Neural cell (in vitro differentiated cells): ENCODE measurements at regions not wholly inside any gene's neighbourhood (a gene's known extent, or its start where the extent isn't known, plus 50 kb on each side); places are given as distances from the start of the nearest gene placed in this dataset.

Source experiments
- H2AFZ ChIP-seq: fragments of 200-600, 300-800 bp; sonication (generic), shearing (Covaris generic); 2 replicates; pipeline ENCODE4 v1.6.0; 2014; ENCODE audit warnings: low read depth, mild to moderate bottlenecking, antibody characterized with exemption, low read length, moderate library complexity
- H3F3A ChIP-seq: fragments of 200-600 bp; shearing (Covaris generic); 2 replicates; pipeline ENCODE4 v1.6.1; 2016; ENCODE audit warnings: mild to moderate bottlenecking, moderate library complexity, mixed read lengths, antibody characterized with exemption, low read length; ENCODE audit not compliant: insufficient read depth, poor library complexity, severe bottlenecking
- H3K27ac ChIP-seq: fragments of 200-600, 300-800 bp; sonication (generic), shearing (Covaris generic); 2 replicates; pipeline ENCODE4 v1.5.1; 2014; ENCODE audit warnings: mild to moderate bottlenecking, low read length, moderate library complexity
- H3K27me3 ChIP-seq: fragments of 300-800, 200-600 bp; sonication (generic), shearing (Covaris generic); 2 replicates; pipeline ENCODE4 v1.6.0; 2014; ENCODE audit warnings: mild to moderate bottlenecking, low read depth, low read length, moderate library complexity; ENCODE audit not compliant: insufficient read depth
- H3K36me3 ChIP-seq: fragments of 300-800, 200-600 bp; sonication (generic), shearing (Covaris generic); 2 replicates; pipeline ENCODE4 v1.5.1; 2014; ENCODE audit warnings: mild to moderate bottlenecking, antibody characterized with exemption, low read length, moderate library complexity; ENCODE audit not compliant: insufficient read depth
- H3K4me2 ChIP-seq: fragments of 300-800, 200-600 bp; sonication (generic), shearing (Covaris generic); 2 replicates; pipeline ENCODE4 v1.6.0; 2014; ENCODE audit warnings: mild to moderate bottlenecking, low read length
- H3K4me3 ChIP-seq: fragments of 300-800, 200-600 bp; sonication (generic), shearing (Covaris generic); 2 replicates; pipeline ENCODE4 v1.5.1; 2014; ENCODE audit warnings: mild to moderate bottlenecking, low read length, moderate library complexity
- H3K79me2 ChIP-seq: fragments of 200-600 bp; shearing (Covaris generic); replicated peaks from 2 replicates; pipeline ENCODE4 v1.6.0; 2014; ENCODE audit warnings: mild to moderate bottlenecking, low read length, moderate library complexity; ENCODE audit not compliant: insufficient read depth
- H3K9ac ChIP-seq: fragments of 300-800, 200-600 bp; sonication (generic), shearing (Covaris generic); 2 replicates; pipeline ENCODE4 v1.6.1; 2016; ENCODE audit warnings: mild to moderate bottlenecking, low read length, mixed read lengths
- H3K9me2 ChIP-seq: fragments of 200-600 bp; shearing (Covaris generic); 2 replicates; pipeline ENCODE4 v1.6.1; 2016; ENCODE audit warnings: mild to moderate bottlenecking, low read length, mixed read lengths; ENCODE audit not compliant: insufficient read depth
- H3K9me3 ChIP-seq: fragments of 200-600, 300-800 bp; sonication (generic), shearing (Covaris generic); 2 replicates; pipeline ENCODE4 v1.6.1; 2016; ENCODE audit warnings: mild to moderate bottlenecking, mixed run types, low read length, moderate library complexity, mixed read lengths
- H4K20me1 ChIP-seq: fragments of 200-600 bp; shearing (Covaris generic); 2 replicates; pipeline ENCODE4 v1.6.1; 2016; ENCODE audit warnings: mild to moderate bottlenecking, mixed run types; ENCODE audit not compliant: insufficient read depth
- CTCF ChIP-seq: fragments of 450-650 bp; IDR thresholded peaks from 2 replicates; pipeline ENCODE4 v1.5.1; 2014; ENCODE audit warnings: antibody characterized with exemption, mild to moderate bottlenecking, moderate library complexity; ENCODE audit not compliant: poor library complexity, severe bottlenecking
- EP300 ChIP-seq: fragments of 450-650 bp; conservative IDR thresholded peaks from 2 replicates; pipeline ENCODE4 v1.6.1; 2014; ENCODE audit warnings: antibody characterized with exemption, mild to moderate bottlenecking, moderate library complexity; ENCODE audit not compliant: poor library complexity, severe bottlenecking
- EZH2 ChIP-seq: fragments of 200-600, 300-800 bp; shearing (Covaris generic), sonication (generic); IDR thresholded peaks from 2 replicates; pipeline ENCODE4 v1.6.1; 2014; ENCODE audit warnings: antibody characterized with exemption, low read length, borderline replicate concordance, mild to moderate bottlenecking; ENCODE audit not compliant: insufficient read depth, poor library complexity, severe bottlenecking
- MXI1 ChIP-seq: fragments of 450-650 bp; conservative IDR thresholded peaks from 2 replicates; pipeline ENCODE4 v1.6.1; 2014; ENCODE audit warnings: antibody characterized with exemption, mild to moderate bottlenecking; ENCODE audit not compliant: poor library complexity, severe bottlenecking
- POLR2AphosphoS5 ChIP-seq: IDR thresholded peaks from 2 replicates; pipeline ENCODE4 v1.6.1; 2012
- RAD21 ChIP-seq: fragments of 450-650 bp; conservative IDR thresholded peaks from 2 replicates; pipeline ENCODE4 v1.6.1; 2014; ENCODE audit warnings: antibody characterized with exemption, mild to moderate bottlenecking, moderate library complexity
- REST ChIP-seq: IDR thresholded peaks from 2 replicates; pipeline ENCODE4 v1.6.1; 2012; ENCODE audit warnings: borderline replicate concordance
- SMC3 ChIP-seq: fragments of 450-650 bp; conservative IDR thresholded peaks from 2 replicates; pipeline ENCODE4 v1.6.1; 2014; ENCODE audit warnings: antibody characterized with exemption, mild to moderate bottlenecking, moderate library complexity; ENCODE audit not compliant: poor library complexity
- TAF1 ChIP-seq: IDR thresholded peaks from 2 replicates; pipeline ENCODE4 v1.6.1; 2012; ENCODE audit warnings: low read depth

- Histone ChIP-seq H3K4me2 (no peak overlapping the region), H2AFZ (no peak overlapping the region)
- TF ChIP-seq SMC3, result no peak
- no peak for TF ChIP-seq TAF1
- no peak for TF ChIP-seq REST
- TF ChIP-seq EZH2, result no peak
- no peak for TF ChIP-seq EP300
- no peak for TF ChIP-seq MXI1
- TF ChIP-seq CTCF, result no peak
- no peak for TF ChIP-seq RAD21
These were observed 744.0 kb downstream of the ADCYAP1 start for GRCh38 chr18:1648712-1649111.

GRCh38 chr18:1652018-1652417, 747.3 kb downstream of the ADCYAP1 start:
- no peaks in the 10 kb centered on the region for H3F3A ChIP-seq
- no peak overlapping the region for H3K9ac ChIP-seq
- no peak overlapping the region for H3K4me3 ChIP-seq
- H3K9me3 ChIP-seq, result no peaks in the 10 kb centered on the region
- no peaks in the 10 kb centered on the region for H3K27me3 ChIP-seq
- no peak overlapping the region for H3K4me2 ChIP-seq
- H3K27ac ChIP-seq, result peak overlapping the region; percentile 4
- TF ChIP-seq CTCF (no peak), POLR2AphosphoS5 (peak; percentile 14), RAD21 (no peak), REST (no peak), TAF1 (no peak), MXI1 (no peak), EZH2 (no peak), EP300 (peak; percentile 65)
- H3K36me3 ChIP-seq, result no peaks in the 10 kb centered on the region
- H3K9me2 ChIP-seq, result no peaks in the 10 kb centered on the region
- H2AFZ ChIP-seq, result no peak overlapping the region
- no peaks in the 10 kb centered on the region for H4K20me1 ChIP-seq
- H3K79me2 ChIP-seq, result no peaks in the 10 kb centered on the region

More at GRCh38 chr18:1648712-1649111, 744.0 kb downstream of the ADCYAP1 start:
- Histone ChIP-seq H3K36me3 (no peaks in the 10 kb centered on the region), H3K9me2 (no peaks in the 10 kb centered on the region), H3K9ac (no peak overlapping the region), H3K79me2 (no peaks in the 10 kb centered on the region), H3K4me3 (no peak overlapping the region), H3K9me3 (no peaks in the 10 kb centered on the region), H4K20me1 (no peaks in the 10 kb centered on the region), H3K27ac (no peak overlapping the region), H3K27me3 (no peaks in the 10 kb centered on the region), H3F3A (no peaks in the 10 kb centered on the region)
